Hepatocyte (in vitro differentiated cells): ENCODE measurements at regions not wholly inside any gene's neighbourhood (a gene's known extent, or its start where the extent isn't known, plus 50 kb on each side); places are given as distances from the start of the nearest gene placed in this dataset.

ENCODE experiments used
- EZH2 ChIP-seq: fragments of 200-600 bp; sonication (generic); IDR thresholded peaks from 2 replicates; pipeline ENCODE4 v1.6.1; 2016; ENCODE audit warnings: antibody characterized with exemption, mild to moderate bottlenecking, borderline replicate concordance
- EZH2phosphoT487 ChIP-seq: fragments of 200-600 bp; sonication (generic); IDR thresholded peaks from one replicate; pipeline ENCODE4 v1.6.1; 2018; ENCODE audit warnings: antibody characterized with exemption, mild to moderate bottlenecking, low read depth, moderate library complexity; ENCODE audit not compliant: unreplicated experiment, severe bottlenecking

- no peak for TF ChIP-seq EZH2
- no peak for TF ChIP-seq EZH2phosphoT487
These were observed 140.7 kb downstream of the MINAR1 start for GRCh38 chr15:79572691-79573404.
